A549 (cell line): ENCODE measurements at regions not wholly inside any gene's neighbourhood (a gene's known extent, or its start where the extent isn't known, plus 50 kb on each side); places are given as distances from the start of the nearest gene placed in this dataset.

Source experiments
- ATAC-seq, 2 experiments: fragments of 200-7000 bp in 1 of 2; fragments of >200 bp in 1 of 2; cut with Nextera tagmentation in 1 of 2; cut with Tn5 transposase in 1 of 2; 3 replicates each; pipeline versions ENCODE4 v1.8.0 to v1.9.1; 2018 to 2020; ENCODE audit warnings: mild to moderate bottlenecking in 1 of 2, moderate library complexity in 1 of 2
- CTCF ChIA-PET: fragments of 300-600 bp; sonication (Branson Sonifier 250); formaldehyde crosslinking; extraction: SDS; loops from one replicate; lab custom pipeline; 2021; ENCODE audit warnings: antibody characterized with exemption, inconsistent platforms; lab: Yijun Ruan, JAX
- POLR2A ChIA-PET: fragments of 350-600 bp; formaldehyde crosslinking; extraction: SDS; loops from one replicate; lab custom pipeline; 2021; ENCODE audit warnings: antibody characterized with exemption, inconsistent platforms; lab: Yijun Ruan, JAX
- DNase-seq, 2 experiments: peaks; one replicate each; pipeline versions ENCODE4 v3.0.0 to v3.0.0-alpha.2; 2011 to 2016; ENCODE audit warnings: low read depth in 1 of 2, low spot score in 1 of 2
- FAIRE-seq: peaks from 2 replicates; lab custom pipeline; 2011; peaks lifted over from hg19 to GRCh38; lab: Jason Lieb, UNC
- H3K27ac ChIP-seq, 2 experiments: fragments of >200 bp; sonication (Bioruptor Twin); formaldehyde crosslinking; 3 replicates each; pipeline ENCODE4 v1.5.1; 2016 to 2017
- H3K4me1 ChIP-seq: fragments of >200 bp; sonication (Bioruptor Twin); formaldehyde crosslinking; 3 replicates; pipeline ENCODE4 v1.6.1; 2016
- H3K4me2 ChIP-seq: fragments of >200 bp; sonication (Bioruptor Twin); formaldehyde crosslinking; 3 replicates; pipeline ENCODE4 v1.6.1; 2016
- H3K4me3 ChIP-seq: fragments of >200 bp; sonication (Bioruptor Twin); formaldehyde crosslinking; 3 replicates; pipeline ENCODE4 v1.5.1; 2016
- H3K9me3 ChIP-seq: fragments of >200 bp; sonication (Bioruptor Twin); formaldehyde crosslinking; 3 replicates; pipeline ENCODE4 v1.6.1; 2016
- ATOH8 ChIP-seq: fragments of 250-450 bp; sonication (Bioruptor Pico); IDR thresholded peaks from 2 replicates; pipeline ENCODE4 v1.5.0; 2020; ENCODE audit warnings: low read depth, mild to moderate bottlenecking, moderate library complexity
- CBX2 ChIP-seq: fragments of 200-600 bp; sonication (generic); IDR thresholded peaks from 2 replicates; pipeline ENCODE4 v1.6.1; 2016; ENCODE audit warnings: low read depth, mild to moderate bottlenecking, borderline replicate concordance
- CHD2 ChIP-seq: fragments of 150-350 bp; IDR thresholded peaks from 2 replicates; pipeline ENCODE4 v1.6.1; 2014; ENCODE audit warnings: low read length; ENCODE audit not compliant: partially characterized antibody
- CHD4 ChIP-seq: fragments of 200-600 bp; sonication (generic); IDR thresholded peaks from 2 replicates; pipeline ENCODE4 v1.6.1; 2016; ENCODE audit warnings: antibody characterized with exemption, mild to moderate bottlenecking, borderline replicate concordance
- EHMT2 ChIP-seq: fragments of 200-600 bp; sonication (generic); IDR thresholded peaks from 2 replicates; pipeline ENCODE4 v1.6.1; 2016; ENCODE audit warnings: antibody characterized with exemption, low read depth, mild to moderate bottlenecking, moderate library complexity
- ELK1 ChIP-seq: fragments of 150-350 bp; IDR thresholded peaks from 2 replicates; pipeline ENCODE4 v1.6.1; 2014; ENCODE audit warnings: low read depth, mild to moderate bottlenecking, low read length
- FOSL2 ChIP-seq, 2 experiments: fragments of 450-650 bp in 1 of 2; fragments of >200 bp in 1 of 2; sonication (Bioruptor Twin) in 1 of 2; formaldehyde crosslinking; IDR thresholded peaks; 2 replicates each; pipeline versions ENCODE4 v1.5.0 to v1.6.1; 2016 to 2020; ENCODE audit warnings: mild to moderate bottlenecking in 1 of 2, moderate library complexity in 1 of 2
- HES2 ChIP-seq: fragments of >200 bp; sonication (Bioruptor Twin); formaldehyde crosslinking; IDR thresholded peaks from 2 replicates; pipeline ENCODE4 v1.6.1; 2016
- HMGXB4 ChIP-seq: fragments of 250-450 bp; sonication (Bioruptor Pico); IDR thresholded peaks from 2 replicates; pipeline ENCODE4 v1.5.0; 2021; ENCODE audit warnings: mild to moderate bottlenecking, moderate library complexity, borderline replicate concordance
- JUN ChIP-seq, 2 experiments: fragments of >200 bp; sonication (Bioruptor Twin); formaldehyde crosslinking; IDR thresholded peaks; 2 replicates in 1 of 2; 3 replicates in 1 of 2; pipeline ENCODE4 v1.6.1; 2016 to 2017
- KDM5A ChIP-seq: fragments of 200-600 bp; sonication (generic); IDR thresholded peaks from 2 replicates; pipeline ENCODE4 v1.6.1; 2016; ENCODE audit warnings: antibody characterized with exemption, mild to moderate bottlenecking
- MAX ChIP-seq: IDR thresholded peaks from 2 replicates; pipeline ENCODE4 v1.6.1; 2012
- MAZ ChIP-seq: fragments of 150-350 bp; IDR thresholded peaks from 2 replicates; pipeline ENCODE4 v1.6.1; 2014; ENCODE audit warnings: antibody characterized with exemption, low read depth, low read length, borderline replicate concordance
- NR3C1 ChIP-seq: fragments of >200 bp; sonication (Bioruptor Twin); formaldehyde crosslinking; IDR thresholded peaks from 3 replicates; pipeline ENCODE4 v1.6.1; 2017
- PBX3 ChIP-seq: IDR thresholded peaks from 2 replicates; pipeline ENCODE4 v1.6.1; 2012
- RCOR1 ChIP-seq: fragments of 150-350 bp; IDR thresholded peaks from 2 replicates; pipeline ENCODE4 v1.6.1; 2014; ENCODE audit warnings: antibody characterized with exemption, low read length, low read depth
- REST ChIP-seq: fragments of 200-600 bp; sonication (generic); IDR thresholded peaks from 2 replicates; pipeline ENCODE4 v1.6.1; 2016; ENCODE audit warnings: antibody characterized with exemption, mild to moderate bottlenecking, moderate library complexity
- SREBF2 ChIP-seq: fragments of 450-650 bp; IDR thresholded peaks from 2 replicates; pipeline ENCODE4 v1.6.1; 2014; ENCODE audit warnings: mild to moderate bottlenecking, moderate library complexity
- TP53 ChIP-seq: fragments of 250-450 bp; sonication (Bioruptor Pico); IDR thresholded peaks from 2 replicates; pipeline ENCODE4 v1.5.0; 2021; ENCODE audit warnings: mild to moderate bottlenecking, moderate library complexity
- USF2 ChIP-seq: fragments of 450-650 bp; IDR thresholded peaks from 2 replicates; pipeline ENCODE4 v1.6.1; 2014; ENCODE audit warnings: antibody characterized with exemption
- ZC3H11A ChIP-seq: fragments of 450-650 bp; IDR thresholded peaks from 2 replicates; pipeline ENCODE4 v1.6.1; 2014; ENCODE audit warnings: antibody characterized with exemption, mild to moderate bottlenecking
- WGBS: methylation state at CpG from one replicate; pipeline ENCODE4 v1.1.6; 2017; ENCODE audit errors: missing lambda C conversion rate; 5-methylcytosine and 5-hydroxymethylcytosine counted together

GRCh38 chr7:68718097-68718551, 880.2 kb upstream of the AUTS2 start:
- Histone ChIP-seq H3K4me2 (no peak overlapping the region), H3K4me1 (peaks cover 14% of the 10 kb centered on the region; the same call in 1 of the 3 replicates), H3K4me3 (no peak overlapping the region), H3K9me3 (no peaks in the 10 kb centered on the region), H3K27ac (peak overlapping the region in 1 of 2 experiments; percentile 48; a peak in 1 of 6 replicates)
- no peak; a peak in 1 of 6 replicates for ATAC-seq
- TF ChIP-seq RCOR1 = no peak
- no peak for TF ChIP-seq PBX3
- no peak for TF ChIP-seq SREBF2
- TF ChIP-seq ZC3H11A = no peak
- TF ChIP-seq USF2 = no peak
- TF ChIP-seq NR3C1 = no peak
- no peak for TF ChIP-seq HMGXB4 (CRISPR knock-in tag)
- TF ChIP-seq MAZ = no peak
- TF ChIP-seq KDM5A = no peak
- TF ChIP-seq HES2 = no peak
- no peak for TF ChIP-seq MAX
- TF ChIP-seq CHD2 = no peak
- DNase-seq = no peak
- FAIRE-seq = no peak
- CTCF ChIA-PET = no interaction called here
- 62% methylated on average over 1 of the region's 1 CpG for WGBS
- POLR2A ChIA-PET = no interaction called here

- peak overlapping the region in 1 of 2 experiments; percentile 57; a peak in 2 of 6 replicates for H3K27ac ChIP-seq
- TF ChIP-seq JUN (IDR thresholded peaks at IDR 0.05) (no peak), ELK1 (no peak), CBX2 (no peak), FOSL2 (IDR thresholded peaks at IDR 0.05) (no peak), FOSL2 (CRISPR knock-in tag; IDR thresholded peaks at IDR 0.05) (no peak), CHD4 (no peak), REST (no peak), EHMT2 (no peak), TP53 (no peak), HES2 (no peak), ATOH8 (CRISPR knock-in tag) (no peak)
- H3K4me3 ChIP-seq = no peak overlapping the region
- 91% methylated on average over 5 of the region's 5 CpGs for WGBS
- ChIA-PET POLR2A (no interaction called here), CTCF (interaction anchor here (0.9 to 1.2 kb wide), 2 partner anchors 12 to 22 kb away, joined by 3 to 4 read pairs; no protein-coding TSS in a partner anchor)
- no peak for DNase-seq
- H3K4me1 ChIP-seq = peaks cover 24% of the 10 kb centered on the region
- FAIRE-seq = no peak
- no peak overlapping the region for H3K4me2 ChIP-seq
- H3K9me3 ChIP-seq = no peaks in the 10 kb centered on the region
- no peak for ATAC-seq
Observed at GRCh38 chr7:68720697-68721096, 877.6 kb upstream of the AUTS2 start.
